A549 (cell line): ENCODE measurements at regions not wholly inside any gene's neighbourhood (a gene's known extent, or its start where the extent isn't known, plus 50 kb on each side); places are given as distances from the start of the nearest gene placed in this dataset.

Experiments used
- ATAC-seq, 2 experiments: fragments of 200-7000 bp in 1 of 2; fragments of >200 bp in 1 of 2; cut with Nextera tagmentation in 1 of 2; cut with Tn5 transposase in 1 of 2; 3 replicates each; pipeline versions ENCODE4 v1.8.0 to v1.9.1; 2018 to 2020; ENCODE audit warnings: mild to moderate bottlenecking in 1 of 2, moderate library complexity in 1 of 2
- CTCF ChIA-PET: fragments of 300-600 bp; sonication (Branson Sonifier 250); formaldehyde crosslinking; extraction: SDS; loops from one replicate; lab custom pipeline; 2021; ENCODE audit warnings: antibody characterized with exemption, inconsistent platforms; lab: Yijun Ruan, JAX
- POLR2A ChIA-PET: fragments of 350-600 bp; formaldehyde crosslinking; extraction: SDS; loops from one replicate; lab custom pipeline; 2021; ENCODE audit warnings: antibody characterized with exemption, inconsistent platforms; lab: Yijun Ruan, JAX
- DNase-seq, 2 experiments: peaks; one replicate each; pipeline versions ENCODE4 v3.0.0 to v3.0.0-alpha.2; 2011 to 2016; ENCODE audit warnings: low read depth in 1 of 2, low spot score in 1 of 2
- FAIRE-seq: peaks from 2 replicates; lab custom pipeline; 2011; peaks lifted over from hg19 to GRCh38; lab: Jason Lieb, UNC
- H3K27ac ChIP-seq, 2 experiments: fragments of >200 bp; sonication (Bioruptor Twin); formaldehyde crosslinking; 3 replicates each; pipeline ENCODE4 v1.5.1; 2016 to 2017
- H3K4me1 ChIP-seq: fragments of >200 bp; sonication (Bioruptor Twin); formaldehyde crosslinking; 3 replicates; pipeline ENCODE4 v1.6.1; 2016
- H3K4me2 ChIP-seq: fragments of >200 bp; sonication (Bioruptor Twin); formaldehyde crosslinking; 3 replicates; pipeline ENCODE4 v1.6.1; 2016
- H3K4me3 ChIP-seq: fragments of >200 bp; sonication (Bioruptor Twin); formaldehyde crosslinking; 3 replicates; pipeline ENCODE4 v1.5.1; 2016
- H3K9me3 ChIP-seq: fragments of >200 bp; sonication (Bioruptor Twin); formaldehyde crosslinking; 3 replicates; pipeline ENCODE4 v1.6.1; 2016
- CBX2 ChIP-seq: fragments of 200-600 bp; sonication (generic); IDR thresholded peaks from 2 replicates; pipeline ENCODE4 v1.6.1; 2016; ENCODE audit warnings: low read depth, mild to moderate bottlenecking, borderline replicate concordance
- CEBPB ChIP-seq, 2 experiments: fragments of >200 bp in 1 of 2; sonication (Bioruptor Twin) in 1 of 2; formaldehyde crosslinking in 1 of 2; IDR thresholded peaks; 2 replicates each; pipeline ENCODE4 v1.6.1; 2012 to 2016
- EHF ChIP-seq: fragments of 250-450 bp; sonication (Bioruptor Pico); IDR thresholded peaks from 2 replicates; pipeline ENCODE4 v1.5.0; 2020; ENCODE audit warnings: mild to moderate bottlenecking
- EP300 ChIP-seq, 2 experiments: fragments of >200 bp; sonication (Bioruptor Twin); formaldehyde crosslinking; IDR thresholded peaks; 2 replicates in 1 of 2; 3 replicates in 1 of 2; pipeline ENCODE4 v1.6.1; 2016 to 2017
- FOSB ChIP-seq: fragments of 250-450 bp; sonication (Bioruptor Pico); IDR thresholded peaks from 2 replicates; pipeline ENCODE4 v1.5.0; 2020; ENCODE audit warnings: mild to moderate bottlenecking, moderate library complexity
- HDAC2 ChIP-seq: fragments of 200-600 bp; sonication (generic); IDR thresholded peaks from 2 replicates; pipeline ENCODE4 v1.6.1; 2016
- HOXB13 ChIP-seq: fragments of 250-450 bp; sonication (Bioruptor Pico); IDR thresholded peaks from 2 replicates; pipeline ENCODE4 v1.5.0; 2020; ENCODE audit warnings: low read depth, mild to moderate bottlenecking, moderate library complexity
- HOXB5 ChIP-seq: fragments of 250-450 bp; sonication (Bioruptor Pico); IDR thresholded peaks from 2 replicates; pipeline ENCODE4 v1.5.0; 2020; ENCODE audit warnings: mild to moderate bottlenecking, moderate library complexity
- JUN ChIP-seq, 2 experiments: fragments of >200 bp; sonication (Bioruptor Twin); formaldehyde crosslinking; IDR thresholded peaks; 2 replicates in 1 of 2; 3 replicates in 1 of 2; pipeline ENCODE4 v1.6.1; 2016 to 2017
- JUNB ChIP-seq: fragments of >200 bp; sonication (Bioruptor Twin); formaldehyde crosslinking; IDR thresholded peaks from 2 replicates; pipeline ENCODE4 v1.6.1; 2016
- KDM1A ChIP-seq: fragments of 200-600 bp; sonication (generic); IDR thresholded peaks from 2 replicates; pipeline ENCODE4 v1.6.1; 2016; ENCODE audit warnings: low read depth, mild to moderate bottlenecking
- KDM5A ChIP-seq: fragments of 200-600 bp; sonication (generic); IDR thresholded peaks from 2 replicates; pipeline ENCODE4 v1.6.1; 2016; ENCODE audit warnings: antibody characterized with exemption, mild to moderate bottlenecking
- MAZ ChIP-seq: fragments of 150-350 bp; IDR thresholded peaks from 2 replicates; pipeline ENCODE4 v1.6.1; 2014; ENCODE audit warnings: antibody characterized with exemption, low read depth, low read length, borderline replicate concordance
- MYC ChIP-seq: IDR thresholded peaks from 2 replicates; pipeline ENCODE4 v1.6.1; 2012; ENCODE audit warnings: mild to moderate bottlenecking, inconsistent platforms, low read length, improper control_type of control experiment, borderline replicate concordance
- PHF8 ChIP-seq: fragments of 200-600 bp; sonication (generic); IDR thresholded peaks from 2 replicates; pipeline ENCODE4 v1.6.1; 2016; ENCODE audit warnings: low read depth, mild to moderate bottlenecking, antibody characterized with exemption, moderate library complexity, borderline replicate concordance
- POLR2AphosphoS2 ChIP-seq: conservative IDR thresholded peaks from 2 replicates; pipeline ENCODE4 v1.6.1; 2012; ENCODE audit warnings: low read length, improper control_type of control experiment, inconsistent platforms
- RARB ChIP-seq: fragments of 250-450 bp; sonication (Bioruptor Pico); IDR thresholded peaks from 2 replicates; pipeline ENCODE4 v1.8.0; 2021; ENCODE audit warnings: mild to moderate bottlenecking, moderate library complexity
- RNF2 ChIP-seq: fragments of 200-600 bp; sonication (generic); IDR thresholded peaks from 2 replicates; pipeline ENCODE4 v1.6.1; 2016; ENCODE audit warnings: low read depth, mild to moderate bottlenecking, antibody characterized with exemption, moderate library complexity, borderline replicate concordance
- SMC3 ChIP-seq: fragments of >200 bp; sonication (Bioruptor Twin); formaldehyde crosslinking; IDR thresholded peaks from 3 replicates; pipeline ENCODE4 v1.6.1; 2018; ENCODE audit warnings: inconsistent platforms
- SREBF2 ChIP-seq: fragments of 450-650 bp; IDR thresholded peaks from 2 replicates; pipeline ENCODE4 v1.6.1; 2014; ENCODE audit warnings: mild to moderate bottlenecking, moderate library complexity
- TFCP2L1 ChIP-seq: fragments of 250-450 bp; sonication (Bioruptor Pico); IDR thresholded peaks from 2 replicates; pipeline ENCODE4 v1.5.0; 2021; ENCODE audit warnings: mild to moderate bottlenecking
- TP53 ChIP-seq: fragments of 250-450 bp; sonication (Bioruptor Pico); IDR thresholded peaks from 2 replicates; pipeline ENCODE4 v1.5.0; 2021; ENCODE audit warnings: mild to moderate bottlenecking, moderate library complexity
- ZC3H11A ChIP-seq: fragments of 450-650 bp; IDR thresholded peaks from 2 replicates; pipeline ENCODE4 v1.6.1; 2014; ENCODE audit warnings: antibody characterized with exemption, mild to moderate bottlenecking
- ZSCAN20 ChIP-seq: fragments of 250-450 bp; sonication (Bioruptor Pico); IDR thresholded peaks from 2 replicates; pipeline ENCODE4 v1.8.0; 2022; ENCODE audit warnings: mild to moderate bottlenecking, moderate library complexity
- WGBS: methylation state at CpG from one replicate; pipeline ENCODE4 v1.1.6; 2017; ENCODE audit errors: missing lambda C conversion rate; 5-methylcytosine and 5-hydroxymethylcytosine counted together
- TF ChIP-seq, protein P1 (sequence below): fragments of >200 bp; sonication (Bioruptor Twin); formaldehyde crosslinking; IDR thresholded peaks from 2 replicates; pipeline ENCODE4 v1.6.1; 2016
- TF ChIP-seq, protein P2 (sequence below): IDR thresholded peaks from 2 replicates; pipeline ENCODE4 v1.6.1; 2012; ENCODE audit warnings: low read depth, borderline replicate concordance
- TF ChIP-seq, protein P3 (sequence below): fragments of >200 bp; sonication (Bioruptor Twin); formaldehyde crosslinking; IDR thresholded peaks from 3 replicates; pipeline ENCODE4 v1.6.1; 2016
- TF ChIP-seq, protein P4 (sequence below): fragments of 250-450 bp; sonication (Bioruptor Pico); IDR thresholded peaks from 2 replicates; pipeline ENCODE4 v1.5.0; 2020; ENCODE audit warnings: low read depth, mild to moderate bottlenecking, moderate library complexity
- TF ChIP-seq, protein P5 (sequence below): fragments of 150-350 bp; IDR thresholded peaks from 2 replicates; pipeline ENCODE4 v1.6.1; 2014; ENCODE audit warnings: low read depth, mild to moderate bottlenecking, low read length

DNA sequence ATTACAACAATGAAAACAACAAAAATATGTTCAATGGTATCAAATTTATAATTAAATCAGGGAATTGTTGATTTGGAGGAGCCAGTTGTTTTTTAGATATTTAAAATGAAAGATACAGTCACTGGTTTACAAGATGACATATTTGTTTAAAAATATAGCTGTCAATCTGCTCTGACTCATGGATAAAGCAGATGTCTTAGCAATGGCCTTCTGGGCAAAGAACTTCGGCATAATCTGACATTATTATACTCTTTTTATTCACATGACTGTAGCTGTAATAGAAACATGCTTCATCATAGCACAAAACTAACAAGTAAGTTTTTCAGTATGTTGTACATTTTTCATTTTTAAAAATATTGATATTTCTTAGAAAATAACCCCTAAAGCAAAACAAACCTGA is 267.4 kb downstream of the CENPW start:
- ChIA-PET CTCF (no interaction called here), POLR2A (no interaction called here)
- no peaks in the 10 kb centered on the region for H3K9me3 ChIP-seq
- no peak for ATAC-seq
- WGBS: 74% methylated on average over 1 of the region's 1 CpG
- no peak overlapping the region for H3K4me3 ChIP-seq
- TF ChIP-seq TP53 (CRISPR knock-in tag) (no peak), JUN (IDR thresholded peaks at IDR 0.05) (no peak), EP300 (IDR thresholded peaks at IDR 0.05) (no peak), CBX2 (no peak), FOSB (CRISPR knock-in tag) (no peak), PHF8 (no peak), KDM5A (no peak), JUNB (no peak), KDM1A (no peak), HOXB13 (CRISPR knock-in tag) (no peak), SREBF2 (no peak), POLR2AphosphoS2 (no peak), ZC3H11A (no peak), ZSCAN20 (CRISPR knock-in tag) (no peak), RARB (no peak)
- TF ChIP-seq, protein P1, sequence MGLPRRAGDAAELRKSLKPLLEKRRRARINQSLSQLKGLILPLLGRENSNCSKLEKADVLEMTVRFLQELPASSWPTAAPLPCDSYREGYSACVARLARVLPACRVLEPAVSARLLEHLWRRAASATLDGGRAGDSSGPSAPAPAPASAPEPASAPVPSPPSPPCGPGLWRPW: no peak
- TF ChIP-seq, protein P2, sequence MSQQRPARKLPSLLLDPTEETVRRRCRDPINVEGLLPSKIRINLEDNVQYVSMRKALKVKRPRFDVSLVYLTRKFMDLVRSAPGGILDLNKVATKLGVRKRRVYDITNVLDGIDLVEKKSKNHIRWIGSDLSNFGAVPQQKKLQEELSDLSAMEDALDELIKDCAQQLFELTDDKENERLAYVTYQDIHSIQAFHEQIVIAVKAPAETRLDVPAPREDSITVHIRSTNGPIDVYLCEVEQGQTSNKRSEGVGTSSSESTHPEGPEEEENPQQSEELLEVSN: no peak
- no peak overlapping the region for H3K4me2 ChIP-seq
- no peak for DNase-seq
- no peak for FAIRE-seq
- no peak overlapping the region for H3K27ac ChIP-seq
- no peaks in the 10 kb centered on the region for H3K4me1 ChIP-seq

DNA sequence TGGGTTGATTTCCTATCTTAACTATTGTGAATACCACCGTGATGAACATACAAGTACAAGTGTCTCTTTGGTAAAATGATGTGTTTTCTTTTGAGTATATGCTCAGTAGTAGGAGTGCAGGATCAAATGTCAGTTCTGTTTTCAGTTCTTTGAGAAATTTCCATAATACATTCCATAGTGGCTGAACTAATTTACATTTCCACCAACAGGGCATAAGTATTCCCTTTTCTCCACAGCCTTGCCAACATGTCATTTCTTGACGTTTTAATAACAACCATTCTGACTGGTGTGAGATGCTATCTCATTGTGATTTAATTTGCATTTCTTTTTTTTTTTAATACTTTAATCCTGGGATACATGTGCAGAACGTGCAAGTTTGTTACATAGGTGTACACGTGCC is 268.8 kb downstream of the CENPW start:
- TF ChIP-seq MAZ (no peak), ZSCAN20 (CRISPR knock-in tag) (no peak), JUN (IDR thresholded peaks at IDR 0.05) (no peak), CEBPB (IDR thresholded peaks at IDR 0.05) (no peak)
- TF ChIP-seq, all 56 proteins: peak for 0
- Histone ChIP-seq H3K4me2 (no peak overlapping the region), H3K4me1 (no peaks in the 10 kb centered on the region), H3K27ac (no peak overlapping the region), H3K9me3 (no peaks in the 10 kb centered on the region), H3K4me3 (no peak overlapping the region)
- ChIA-PET CTCF (no interaction called here), POLR2A (no interaction called here)
- FAIRE-seq (no peak), DNase-seq (no peak), ATAC-seq (no peak)
- 18% methylated on average over 4 of the region's 4 CpGs for WGBS

DNA sequence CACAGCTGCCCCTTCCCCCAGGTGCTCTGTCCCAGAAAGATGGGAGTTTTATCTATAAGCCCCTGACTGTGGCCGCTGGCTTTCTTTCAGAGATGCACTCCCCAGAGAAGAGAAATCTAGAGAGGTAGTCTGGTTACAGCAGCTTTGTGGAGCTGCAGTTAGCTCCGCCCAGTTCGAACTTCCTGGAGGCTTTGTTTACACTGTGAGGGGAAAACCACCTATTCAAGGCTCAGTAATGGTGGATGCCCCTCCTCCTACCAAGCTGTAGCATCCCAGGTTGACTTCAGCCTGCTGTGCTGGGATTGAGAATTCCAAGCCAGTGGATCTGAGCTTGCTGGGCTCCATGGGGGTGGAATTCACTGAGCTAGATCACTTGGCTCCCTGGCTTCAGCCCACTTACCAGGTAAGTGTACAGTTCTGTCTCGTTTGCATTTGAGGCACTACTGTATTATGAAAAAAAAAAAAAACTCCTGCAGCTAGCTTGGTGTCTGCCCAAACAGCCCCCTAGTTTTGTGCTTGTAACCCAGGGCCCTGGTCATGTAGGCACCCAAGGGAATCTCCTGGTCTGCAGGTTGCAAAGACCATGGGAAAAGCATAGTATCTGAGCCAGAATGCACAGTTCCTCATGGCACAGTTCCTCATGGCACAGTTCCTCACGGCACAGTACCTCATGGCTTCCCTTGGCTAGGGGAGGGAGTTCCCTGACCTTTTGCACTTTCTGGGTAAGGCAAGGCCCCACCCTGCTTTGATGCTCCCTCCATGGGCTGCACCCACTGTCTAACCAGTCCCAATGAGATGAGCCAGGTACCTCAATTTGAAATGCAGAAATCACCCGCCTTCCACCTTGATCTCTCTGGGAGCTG is 275.0 kb downstream of the CENPW start:
- TF ChIP-seq, protein P3, sequence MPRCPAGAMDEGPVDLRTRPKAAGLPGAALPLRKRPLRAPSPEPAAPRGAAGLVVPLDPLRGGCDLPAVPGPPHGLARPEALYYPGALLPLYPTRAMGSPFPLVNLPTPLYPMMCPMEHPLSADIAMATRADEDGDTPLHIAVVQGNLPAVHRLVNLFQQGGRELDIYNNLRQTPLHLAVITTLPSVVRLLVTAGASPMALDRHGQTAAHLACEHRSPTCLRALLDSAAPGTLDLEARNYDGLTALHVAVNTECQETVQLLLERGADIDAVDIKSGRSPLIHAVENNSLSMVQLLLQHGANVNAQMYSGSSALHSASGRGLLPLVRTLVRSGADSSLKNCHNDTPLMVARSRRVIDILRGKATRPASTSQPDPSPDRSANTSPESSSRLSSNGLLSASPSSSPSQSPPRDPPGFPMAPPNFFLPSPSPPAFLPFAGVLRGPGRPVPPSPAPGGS: no peak
- TF ChIP-seq MYC: no peak
- TF ChIP-seq TP53 (CRISPR knock-in tag): no peak
- TF ChIP-seq RNF2: no peak
- no peak for TF ChIP-seq TFCP2L1 (CRISPR knock-in tag)
- TF ChIP-seq SMC3: no peak
- no peak for TF ChIP-seq HOXB5 (CRISPR knock-in tag)
- TF ChIP-seq, protein P4, sequence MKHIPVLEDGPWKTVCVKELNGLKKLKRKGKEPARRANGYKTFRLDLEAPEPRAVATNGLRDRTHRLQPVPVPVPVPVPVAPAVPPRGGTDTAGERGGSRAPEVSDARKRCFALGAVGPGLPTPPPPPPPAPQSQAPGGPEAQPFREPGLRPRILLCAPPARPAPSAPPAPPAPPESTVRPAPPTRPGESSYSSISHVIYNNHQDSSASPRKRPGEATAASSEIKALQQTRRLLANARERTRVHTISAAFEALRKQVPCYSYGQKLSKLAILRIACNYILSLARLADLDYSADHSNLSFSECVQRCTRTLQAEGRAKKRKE (CRISPR knock-in tag): no peak
- no peak for TF ChIP-seq FOSB (CRISPR knock-in tag)
- TF ChIP-seq, protein P5, sequence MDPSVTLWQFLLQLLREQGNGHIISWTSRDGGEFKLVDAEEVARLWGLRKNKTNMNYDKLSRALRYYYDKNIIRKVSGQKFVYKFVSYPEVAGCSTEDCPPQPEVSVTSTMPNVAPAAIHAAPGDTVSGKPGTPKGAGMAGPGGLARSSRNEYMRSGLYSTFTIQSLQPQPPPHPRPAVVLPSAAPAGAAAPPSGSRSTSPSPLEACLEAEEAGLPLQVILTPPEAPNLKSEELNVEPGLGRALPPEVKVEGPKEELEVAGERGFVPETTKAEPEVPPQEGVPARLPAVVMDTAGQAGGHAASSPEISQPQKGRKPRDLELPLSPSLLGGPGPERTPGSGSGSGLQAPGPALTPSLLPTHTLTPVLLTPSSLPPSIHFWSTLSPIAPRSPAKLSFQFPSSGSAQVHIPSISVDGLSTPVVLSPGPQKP: no peak
- TF ChIP-seq HDAC2: no peak
- no peak for TF ChIP-seq EHF (CRISPR knock-in tag)
- Histone ChIP-seq H3K4me3 (no peak overlapping the region), H3K4me1 (no peaks in the 10 kb centered on the region), H3K4me2 (no peak overlapping the region), H3K27ac (no peak overlapping the region), H3K9me3 (no peaks in the 10 kb centered on the region)
- ChIA-PET POLR2A (no interaction called here), CTCF (no interaction called here)
- DNase-seq (no peak), ATAC-seq (no peak), FAIRE-seq (no peak)
- 46% methylated on average over 4 of the region's 6 CpGs for WGBS
